ENCODE measurements at regions not wholly inside any gene's neighbourhood (a gene's known extent, or its start where the extent isn't known, plus 50 kb on each side); places are given as distances from the start of the nearest gene placed in this dataset.

DNA sequence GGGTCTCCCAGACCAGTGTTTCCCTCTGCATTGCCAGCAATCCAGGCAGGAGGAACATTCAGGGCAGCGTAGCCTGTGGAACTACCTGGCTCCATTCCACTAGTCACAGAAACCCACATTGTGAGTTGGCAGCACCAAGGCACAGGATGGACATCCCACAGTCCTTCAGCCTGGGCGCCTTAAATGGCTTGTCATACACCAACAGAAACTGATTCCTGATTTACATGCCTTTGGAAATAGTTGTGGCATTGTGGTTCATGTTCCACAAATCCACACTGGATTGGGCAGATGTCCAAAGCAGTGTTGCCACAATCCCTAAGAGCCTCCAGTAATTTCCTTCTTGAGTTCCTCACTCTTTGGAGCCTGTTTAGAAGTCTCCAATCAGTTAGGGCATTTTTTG is 225.6 kb downstream of the BLID start:
- no peak overlapping the region for H3K27ac ChIP-seq (ENCODE audit: low read length)
- H3F3A ChIP-seq (ENCODE audit: insufficient read depth, low read length) = no peaks in the 10 kb centered on the region
- no peak overlapping the region for H2AFZ ChIP-seq (ENCODE audit: low read length)
- no peak overlapping the region for H3K9ac ChIP-seq (ENCODE audit: low read length)
- H3K9me2 ChIP-seq (replicated peaks; ENCODE audit: insufficient read depth, low read length) = no peaks in the 10 kb centered on the region
- TF ChIP-seq EZH2 (optimal IDR thresholded peaks at IDR 0.05; ENCODE audit: low read depth, low read length) (no peak), EZH2phosphoT487 (IDR thresholded peaks at IDR 0.05; ENCODE audit: low read length) (no peak), CTCF (IDR thresholded peaks at IDR 0.05; ENCODE audit: low read length) (no peak)
- H4K20me1 ChIP-seq (ENCODE audit: insufficient read depth, low read length) = no peaks in the 10 kb centered on the region
- no peaks in the 10 kb centered on the region for H3K36me3 ChIP-seq (replicated peaks; ENCODE audit: insufficient read depth, low read length)
- no peak for DNase-seq
- no peaks in the 10 kb centered on the region for H3K27me3 ChIP-seq (replicated peaks; ENCODE audit: insufficient read depth, low read length)
- no peaks in the 10 kb centered on the region for H3K9me3 ChIP-seq (replicated peaks; ENCODE audit: insufficient read depth, low read length)
- H3K4me2 ChIP-seq (ENCODE audit: low read depth, low read length) = no peak overlapping the region
- H3K4me1 ChIP-seq (ENCODE audit: low read length) = no peaks in the 10 kb centered on the region
- H3K4me3 ChIP-seq (ENCODE audit: low read length) = no peak overlapping the region
- H3K79me2 ChIP-seq (ENCODE audit: low read length) = no peaks in the 10 kb centered on the region

DNA sequence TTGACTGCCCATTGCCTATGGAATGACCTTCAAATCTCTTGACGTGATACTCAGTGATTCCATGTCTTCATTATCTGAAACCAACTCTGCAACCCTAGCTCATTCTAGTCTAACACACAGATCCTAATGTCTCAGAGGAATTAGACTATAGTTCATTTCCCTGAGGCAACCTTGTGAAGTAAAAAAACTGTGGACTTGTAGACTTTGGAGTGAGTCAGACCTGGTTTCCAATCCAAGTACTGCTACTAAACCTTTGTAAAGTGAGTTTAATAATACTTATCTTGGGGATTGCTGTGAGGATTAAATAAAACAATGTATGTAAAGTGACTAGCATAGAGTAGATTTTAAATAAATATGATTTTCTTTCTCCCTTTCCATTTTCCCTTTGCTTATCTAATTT is 226.1 kb downstream of the BLID start:
- Histone ChIP-seq H3F3A (ENCODE audit: insufficient read depth, low read length) (no peaks in the 10 kb centered on the region), H3K9ac (ENCODE audit: low read length) (no peak overlapping the region), H3K9me3 (replicated peaks; ENCODE audit: insufficient read depth, low read length) (no peaks in the 10 kb centered on the region), H3K36me3 (replicated peaks; ENCODE audit: insufficient read depth, low read length) (no peaks in the 10 kb centered on the region), H3K9me2 (replicated peaks; ENCODE audit: insufficient read depth, low read length) (no peaks in the 10 kb centered on the region), H2AFZ (ENCODE audit: low read length) (no peak overlapping the region), H3K4me1 (ENCODE audit: low read length) (no peaks in the 10 kb centered on the region), H3K27ac (ENCODE audit: low read length) (no peak overlapping the region), H3K4me2 (ENCODE audit: low read depth, low read length) (no peak overlapping the region), H3K27me3 (replicated peaks; ENCODE audit: insufficient read depth, low read length) (no peaks in the 10 kb centered on the region), H4K20me1 (ENCODE audit: insufficient read depth, low read length) (no peaks in the 10 kb centered on the region), H3K79me2 (ENCODE audit: low read length) (no peaks in the 10 kb centered on the region), H3K4me3 (ENCODE audit: low read length) (no peak overlapping the region)
- no peak for DNase-seq
- no peak for TF ChIP-seq CTCF (IDR thresholded peaks at IDR 0.05; ENCODE audit: low read length)
- TF ChIP-seq EZH2 (optimal IDR thresholded peaks at IDR 0.05; ENCODE audit: low read depth, low read length) = no peak
- TF ChIP-seq EZH2phosphoT487 (IDR thresholded peaks at IDR 0.05; ENCODE audit: low read length) = no peak

DNA sequence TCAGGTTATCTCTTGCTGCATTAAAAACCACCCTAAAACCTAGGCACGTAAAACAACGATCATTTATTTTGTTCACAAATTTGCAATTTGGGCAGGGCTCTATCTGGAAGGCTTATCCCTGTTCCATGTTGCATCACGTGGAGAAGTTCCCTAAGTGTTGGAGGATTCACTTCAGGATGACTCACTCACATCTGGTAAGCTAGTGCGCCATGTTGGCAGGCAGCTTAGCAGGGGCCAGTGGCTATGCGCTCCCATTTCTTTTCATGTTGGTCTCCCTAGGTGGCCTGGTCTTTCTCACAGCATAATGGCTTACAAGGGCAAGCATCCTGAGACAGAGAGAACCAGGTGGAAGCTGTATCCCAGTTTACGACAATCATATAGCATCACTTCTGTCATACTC is 226.8 kb downstream of the BLID start:
- H3K27me3 ChIP-seq (replicated peaks; ENCODE audit: insufficient read depth, low read length) = no peaks in the 10 kb centered on the region
- H3K9ac ChIP-seq (ENCODE audit: low read length) = no peak overlapping the region
- H3K4me2 ChIP-seq (ENCODE audit: low read depth, low read length) = no peak overlapping the region
- H3K4me3 ChIP-seq (ENCODE audit: low read length) = no peak overlapping the region
- H3K4me1 ChIP-seq (ENCODE audit: low read length) = no peaks in the 10 kb centered on the region
- no peaks in the 10 kb centered on the region for H3K36me3 ChIP-seq (replicated peaks; ENCODE audit: insufficient read depth, low read length)
- no peak for DNase-seq
- H3K79me2 ChIP-seq (ENCODE audit: low read length) = no peaks in the 10 kb centered on the region
- no peaks in the 10 kb centered on the region for H3K9me3 ChIP-seq (replicated peaks; ENCODE audit: insufficient read depth, low read length)
- H4K20me1 ChIP-seq (ENCODE audit: insufficient read depth, low read length) = no peaks in the 10 kb centered on the region
- H3K9me2 ChIP-seq (replicated peaks; ENCODE audit: insufficient read depth, low read length) = no peaks in the 10 kb centered on the region
- H2AFZ ChIP-seq (ENCODE audit: low read length) = no peak overlapping the region
- H3F3A ChIP-seq (ENCODE audit: insufficient read depth, low read length) = no peaks in the 10 kb centered on the region
- no peak overlapping the region for H3K27ac ChIP-seq (ENCODE audit: low read length)
- TF ChIP-seq EZH2 (optimal IDR thresholded peaks at IDR 0.05; ENCODE audit: low read depth, low read length) (no peak), CTCF (IDR thresholded peaks at IDR 0.05; ENCODE audit: low read length) (no peak), EZH2phosphoT487 (IDR thresholded peaks at IDR 0.05; ENCODE audit: low read length) (no peak)
